GM12878 (cell line): ENCODE measurements at regions not wholly inside any gene's neighbourhood (a gene's known extent, or its start where the extent isn't known, plus 50 kb on each side); places are given as distances from the start of the nearest gene placed in this dataset.

Experiments
- ATAC-seq: fragments of 200-7000 bp; cut with Tn5 transposase; 3 replicates; pipeline ENCODE4 v1.9.1; 2020; ENCODE audit warnings: mild to moderate bottlenecking, moderate library complexity
- BruUV-seq: library from RNA; stranded (reverse); fragments of 400-500 nt; replicated peaks from 2 replicates; lab custom pipeline; 2021; lab: Mats Ljungman, UMichigan
- CTCF ChIA-PET: fragments of 300-600 bp; sonication (Branson Sonifier 250); formaldehyde crosslinking; extraction: SDS; loops from one replicate; lab custom pipeline; 2021; ENCODE audit warnings: inconsistent platforms; lab: Yijun Ruan, JAX
- POLR2A ChIA-PET: fragments of 350-600 bp; formaldehyde crosslinking; extraction: SDS; loops from one replicate; lab custom pipeline; 2021; ENCODE audit warnings: inconsistent platforms; lab: Charles Lee
- RAD21 ChIA-PET: fragments of 300-600 bp; sonication (Branson Sonifier 250); formaldehyde crosslinking; loops from one replicate; lab custom pipeline; 2023; ENCODE audit warnings: antibody characterized with exemption; ENCODE audit not compliant: unreplicated experiment; lab: Charles Lee
- SMC1A ChIA-PET: fragments of 300-600 bp; sonication (Branson Sonifier 250); formaldehyde crosslinking; loops from one replicate; lab custom pipeline; 2023; ENCODE audit not compliant: unreplicated experiment, uncharacterized antibody; lab: Charles Lee
- DNase-seq: peaks from one replicate; pipeline ENCODE4 v3.0.0-alpha.2; 2011; ENCODE audit warnings: low read depth, low spot score
- FAIRE-seq: peaks from 3 replicates; lab custom pipeline; 2011; peaks lifted over from hg19 to GRCh38; lab: Jason Lieb, UNC
- H2AFZ ChIP-seq: 2 replicates; pipeline ENCODE4 v1.6.0; 2011; ENCODE audit warnings: low read depth, low read length, control low read depth; ENCODE audit not compliant: control insufficient read depth
- H3K27ac ChIP-seq: 2 replicates; pipeline ENCODE4 v1.5.1; 2011; ENCODE audit warnings: control low read depth; ENCODE audit not compliant: control insufficient read depth, insufficient read depth
- H3K27me3 ChIP-seq, 2 experiments: replicated peaks in 1 of 2; 2 replicates each; pipeline versions ENCODE4 v1.6.0 to v1.6.1; 2011; ENCODE audit warnings: low read length in 1 of 2; ENCODE audit not compliant: control insufficient read depth in 2 of 2, insufficient read depth in 2 of 2
- H3K36me3 ChIP-seq, 2 experiments: 2 replicates each; pipeline ENCODE4 v1.5.1; 2011; ENCODE audit warnings: low read length in 1 of 2; ENCODE audit not compliant: control insufficient read depth in 2 of 2, insufficient read depth in 2 of 2
- H3K4me1 ChIP-seq: 2 replicates; pipeline ENCODE4 v1.6.1; 2011; ENCODE audit warnings: mild to moderate bottlenecking, low read length, moderate library complexity, mixed read lengths; ENCODE audit not compliant: control insufficient read depth, insufficient read depth
- H3K4me2 ChIP-seq: 2 replicates; pipeline ENCODE4 v1.6.0; 2011; ENCODE audit warnings: control low read depth; ENCODE audit not compliant: control insufficient read depth, insufficient read depth
- H3K4me3 ChIP-seq: fragments of 200-600 bp; sonication (generic); 2 replicates; pipeline ENCODE4 v1.5.1; 2016
- H3K79me2 ChIP-seq: 2 replicates; pipeline ENCODE4 v1.6.0; 2011; ENCODE audit warnings: low read length; ENCODE audit not compliant: control insufficient read depth, insufficient read depth
- H3K9ac ChIP-seq: 2 replicates; pipeline ENCODE4 v1.8.0; 2011; ENCODE audit warnings: low read length, control low read depth, mixed read lengths; ENCODE audit not compliant: control insufficient read depth, insufficient read depth
- H3K9me3 ChIP-seq: replicated peaks from 3 replicates; pipeline ENCODE4 v1.5.1; 2011; ENCODE audit warnings: mild to moderate bottlenecking, low read length; ENCODE audit not compliant: control insufficient read depth, insufficient read depth
- H4K20me1 ChIP-seq: 2 replicates; pipeline ENCODE4 v1.6.0; 2011; ENCODE audit not compliant: control insufficient read depth, insufficient read depth
- MEF2B ChIP-seq: fragments of 450-650 bp; IDR thresholded peaks from 2 replicates; pipeline ENCODE4 v1.6.1; 2018; ENCODE audit warnings: mild to moderate bottlenecking, moderate library complexity; ENCODE audit not compliant: partially characterized antibody, poor library complexity, severe bottlenecking
- PRDM15 ChIP-seq: fragments of 450-650 bp; formaldehyde crosslinking; IDR thresholded peaks from 2 replicates; pipeline ENCODE4 v1.4.0; 2020; ENCODE audit warnings: mild to moderate bottlenecking, moderate library complexity
- STAT3 ChIP-seq: IDR thresholded peaks from 2 replicates; pipeline ENCODE4 v1.6.1; 2011; ENCODE audit warnings: low read depth, low read length, improper control_type of control experiment
- WGBS: methylation state at CpG from one replicate; pipeline ENCODE4 v1.1.6; 2016; ENCODE audit warnings: low lambda C conversion rate; ENCODE audit not compliant: insufficient replicate concordance, insufficient coverage; ENCODE audit errors: missing lambda C conversion rate; 5-methylcytosine and 5-hydroxymethylcytosine counted together
- in situ Hi-C: fragments of 300-500 bp; cut with MboI; formaldehyde crosslinking; loops from 9 replicates; pipeline ENCODE4 v1.14.3; 2018; ENCODE audit warnings: mixed read lengths
- intact Hi-C: fragments of 100-400 bp; cut with micrococcal nuclease; formaldehyde crosslinking; loops from one replicate; pipeline ENCODE4 v1.14.2; 2022; ENCODE audit not compliant: unreplicated experiment

DNA sequence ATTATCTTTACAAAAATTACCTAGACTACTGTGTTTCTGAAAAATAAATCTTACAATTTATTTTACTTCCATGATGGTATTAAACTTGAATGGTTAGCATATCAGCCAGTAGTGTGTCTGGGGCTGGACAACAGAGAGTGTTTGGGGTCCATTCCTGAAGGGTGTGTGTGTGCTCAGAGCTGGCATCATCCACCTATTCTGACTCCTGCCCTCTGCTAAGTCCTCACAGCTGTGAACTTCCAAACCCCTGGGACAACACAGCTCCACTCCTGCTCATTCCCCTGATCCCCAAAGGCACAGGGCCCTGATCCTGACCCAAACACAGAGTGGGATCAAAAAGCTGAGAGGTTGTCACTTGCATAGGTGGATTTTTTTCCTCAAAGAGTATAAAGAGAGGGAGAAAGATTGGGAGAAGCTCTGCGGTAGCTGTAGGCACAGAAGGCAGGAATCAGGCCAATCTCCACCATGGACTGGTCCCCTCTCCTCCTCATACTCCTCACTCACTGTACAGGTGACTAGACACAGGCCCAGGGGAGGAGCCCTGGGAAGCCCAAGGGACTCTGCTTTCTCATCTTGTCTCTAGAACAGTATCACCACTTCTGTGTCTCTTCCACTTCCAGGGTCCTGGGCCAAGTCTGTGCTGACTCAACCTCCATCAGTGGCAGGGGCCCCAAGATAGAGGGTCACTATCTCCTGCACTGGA, 55.7 kb upstream of the TOP3B start:
- no TSS peak for BruUV-seq
- no peak for TF ChIP-seq PRDM15 (CRISPR knock-in tag)
- no peak for TF ChIP-seq STAT3
- TF ChIP-seq MEF2B, result peak; percentile 67
- Histone ChIP-seq H3K27ac (no peak overlapping the region), H3K36me3 (no peaks in the 10 kb centered on the region), H3K4me2 (no peak overlapping the region), H3K27me3 (no peaks in the 10 kb centered on the region), H3K9me3 (no peaks in the 10 kb centered on the region), H2AFZ (no peak overlapping the region), H4K20me1 (no peaks in the 10 kb centered on the region), H3K79me2 (no peaks in the 10 kb centered on the region; the same call in 1 of the 2 replicates), H3K9ac (no peak overlapping the region), H3K4me1 (peaks cover 11% of the 10 kb centered on the region), H3K4me3 (no peak overlapping the region)
- in situ Hi-C loops, result loop anchor here (10.0 kb wide), 1 partner anchor 116 kb away; no protein-coding TSS in a partner anchor
- DNase-seq (no peak), FAIRE-seq (no peak), ATAC-seq (peak; percentile 15; the same call in 1 of the 3 replicates)
- ChIA-PET RAD21 (interaction anchor here (0.9 to 2.0 kb wide), 7 partner anchors 10 to 81 kb away, joined by 3 to 7 read pairs (median 3); no protein-coding TSS in a partner anchor), POLR2A (interaction anchor here (0.7 to 1.4 kb wide), 4 partner anchors 8 to 22 kb away, joined by 3 to 6 read pairs (median 4); no protein-coding TSS in a partner anchor), CTCF (interaction anchor here (0.9 to 13.5 kb wide), 5 partner anchors 20 to 157 kb away, joined by 3 to 177 read pairs (median 3); no protein-coding TSS in a partner anchor), SMC1A (interaction anchor here (0.7 to 1.8 kb wide), 8 partner anchors 9 to 865 kb away, joined by 3 to 8 read pairs (median 4); no protein-coding TSS in a partner anchor)
- WGBS, result 100% methylated on average over 1 of the region's 1 CpG
- intact Hi-C loops, result no loop called here
